ENCODE measurements at regions not wholly inside any gene's neighbourhood (a gene's known extent, or its start where the extent isn't known, plus 50 kb on each side); places are given as distances from the start of the nearest gene placed in this dataset.

DNA sequence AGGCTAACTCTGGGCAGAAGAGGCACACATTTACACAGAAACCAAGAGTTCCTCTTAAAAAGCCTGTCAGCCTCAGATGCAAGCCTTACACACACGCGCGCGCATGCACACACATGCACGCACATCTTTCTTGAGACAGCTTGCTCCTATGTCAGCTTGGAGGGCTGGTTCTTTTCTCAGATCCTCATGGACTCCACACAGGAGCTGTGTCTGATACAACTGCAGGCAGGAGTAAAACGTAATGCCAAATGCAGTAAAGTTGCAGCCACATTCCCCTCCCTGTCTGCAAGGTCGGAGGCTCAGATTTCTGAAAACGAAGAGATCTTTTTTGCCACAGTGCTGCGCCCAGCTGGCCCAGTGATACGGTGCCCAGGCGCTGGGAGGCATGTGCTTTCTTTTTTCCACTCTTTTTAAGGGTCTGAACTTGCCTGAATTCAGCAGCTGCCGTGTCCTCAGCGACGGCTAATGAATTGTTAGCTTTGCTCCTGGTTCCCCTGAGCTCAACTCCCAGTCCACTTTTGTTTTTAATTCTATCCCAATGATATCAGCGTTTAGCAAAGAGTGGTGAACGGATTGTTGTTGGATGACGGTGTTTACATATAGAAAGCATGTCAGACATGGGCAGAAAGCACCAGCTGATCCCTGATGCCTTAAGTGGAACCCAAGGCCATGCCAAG is 72.9 kb upstream of the FOXN3 start:
- Histone ChIP-seq H4K20me1 (ENCODE audit: insufficient read depth, low read length) (no peaks in the 10 kb centered on the region), H2AFZ (ENCODE audit: low read length) (no peak overlapping the region), H3K9me2 (ENCODE audit: low read depth, low read length) (no peaks in the 10 kb centered on the region), H3K79me2 (ENCODE audit: insufficient read depth, low read length) (no peaks in the 10 kb centered on the region), H3K9ac (ENCODE audit: low read length) (no peak overlapping the region), H3K4me2 (ENCODE audit: low read length) (no peak overlapping the region), H3K4me3 (ENCODE audit: low read depth, low read length, poor library complexity, severe bottlenecking) (no peak overlapping the region), H3K9me3 (ENCODE audit: low read length) (no peaks in the 10 kb centered on the region), H3K27me3 (ENCODE audit: insufficient read depth, low read length) (peaks cover 2% of the 10 kb centered on the region; the same call in 1 of the 2 replicates), H3K4me1 (ENCODE audit: insufficient read depth, low read length, severe bottlenecking) (peaks cover 13% of the 10 kb centered on the region), H3K36me3 (ENCODE audit: insufficient read depth, low read length) (no peaks in the 10 kb centered on the region), H3F3A (ENCODE audit: insufficient read depth, low read length) (no peaks in the 10 kb centered on the region), H3K27ac (ENCODE audit: low read depth, low read length, poor library complexity, severe bottlenecking) (no peak overlapping the region)
- TF ChIP-seq, protein P1, sequence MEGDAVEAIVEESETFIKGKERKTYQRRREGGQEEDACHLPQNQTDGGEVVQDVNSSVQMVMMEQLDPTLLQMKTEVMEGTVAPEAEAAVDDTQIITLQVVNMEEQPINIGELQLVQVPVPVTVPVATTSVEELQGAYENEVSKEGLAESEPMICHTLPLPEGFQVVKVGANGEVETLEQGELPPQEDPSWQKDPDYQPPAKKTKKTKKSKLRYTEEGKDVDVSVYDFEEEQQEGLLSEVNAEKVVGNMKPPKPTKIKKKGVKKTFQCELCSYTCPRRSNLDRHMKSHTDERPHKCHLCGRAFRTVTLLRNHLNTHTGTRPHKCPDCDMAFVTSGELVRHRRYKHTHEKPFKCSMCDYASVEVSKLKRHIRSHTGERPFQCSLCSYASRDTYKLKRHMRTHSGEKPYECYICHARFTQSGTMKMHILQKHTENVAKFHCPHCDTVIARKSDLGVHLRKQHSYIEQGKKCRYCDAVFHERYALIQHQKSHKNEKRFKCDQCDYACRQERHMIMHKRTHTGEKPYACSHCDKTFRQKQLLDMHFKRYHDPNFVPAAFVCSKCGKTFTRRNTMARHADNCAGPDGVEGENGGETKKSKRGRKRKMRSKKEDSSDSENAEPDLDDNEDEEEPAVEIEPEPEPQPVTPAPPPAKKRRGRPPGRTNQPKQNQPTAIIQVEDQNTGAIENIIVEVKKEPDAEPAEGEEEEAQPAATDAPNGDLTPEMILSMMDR (IDR thresholded peaks at IDR 0.05; ENCODE audit: low read length) = no peak
- TF ChIP-seq EZH2 (IDR thresholded peaks at IDR 0.05; ENCODE audit: borderline replicate concordance, low read length) = no peak

DNA sequence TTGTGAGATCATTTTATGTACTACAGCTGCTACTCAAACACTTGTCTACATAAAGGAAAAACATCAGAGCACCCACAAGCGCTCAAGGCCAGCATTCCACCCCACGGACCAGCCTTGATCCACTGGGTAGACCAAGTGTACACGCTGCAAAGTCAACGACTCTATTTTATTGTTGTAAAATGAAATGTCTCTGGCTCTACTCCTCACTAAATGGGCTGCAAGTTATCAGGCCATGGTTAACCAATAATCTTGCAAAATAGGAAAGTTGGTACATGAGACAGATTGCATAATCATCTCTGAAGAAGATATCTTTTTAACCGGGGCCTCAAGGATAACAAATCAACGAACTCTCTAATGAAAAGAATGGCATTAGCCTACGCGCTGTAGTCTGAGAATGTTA is 69.9 kb upstream of the FOXN3 start:
- no peaks in the 10 kb centered on the region for H3K4me1 ChIP-seq (ENCODE audit: insufficient read depth, low read length, severe bottlenecking)
- H3K9me3 ChIP-seq (ENCODE audit: low read length) = no peaks in the 10 kb centered on the region
- no peaks in the 10 kb centered on the region for H3K79me2 ChIP-seq (ENCODE audit: insufficient read depth, low read length)
- no peak overlapping the region for H3K4me3 ChIP-seq (ENCODE audit: low read depth, low read length, poor library complexity, severe bottlenecking)
- no peak overlapping the region for H3K27ac ChIP-seq (ENCODE audit: low read depth, low read length, poor library complexity, severe bottlenecking)
- no peak overlapping the region for H2AFZ ChIP-seq (ENCODE audit: low read length)
- H3K4me2 ChIP-seq (ENCODE audit: low read length) = no peak overlapping the region
- no peaks in the 10 kb centered on the region for H3K36me3 ChIP-seq (ENCODE audit: insufficient read depth, low read length)
- no peak overlapping the region for H3K9ac ChIP-seq (ENCODE audit: low read length)
- H3K27me3 ChIP-seq (ENCODE audit: insufficient read depth, low read length) = no peaks in the 10 kb centered on the region
- H3F3A ChIP-seq (ENCODE audit: insufficient read depth, low read length) = no peaks in the 10 kb centered on the region
- no peaks in the 10 kb centered on the region for H3K9me2 ChIP-seq (ENCODE audit: low read depth, low read length)
- TF ChIP-seq EZH2 (IDR thresholded peaks at IDR 0.05; ENCODE audit: borderline replicate concordance, low read length) = no peak
- TF ChIP-seq, protein P1 (IDR thresholded peaks at IDR 0.05; ENCODE audit: low read length) = no peak
- no peaks in the 10 kb centered on the region for H4K20me1 ChIP-seq (ENCODE audit: insufficient read depth, low read length)

DNA sequence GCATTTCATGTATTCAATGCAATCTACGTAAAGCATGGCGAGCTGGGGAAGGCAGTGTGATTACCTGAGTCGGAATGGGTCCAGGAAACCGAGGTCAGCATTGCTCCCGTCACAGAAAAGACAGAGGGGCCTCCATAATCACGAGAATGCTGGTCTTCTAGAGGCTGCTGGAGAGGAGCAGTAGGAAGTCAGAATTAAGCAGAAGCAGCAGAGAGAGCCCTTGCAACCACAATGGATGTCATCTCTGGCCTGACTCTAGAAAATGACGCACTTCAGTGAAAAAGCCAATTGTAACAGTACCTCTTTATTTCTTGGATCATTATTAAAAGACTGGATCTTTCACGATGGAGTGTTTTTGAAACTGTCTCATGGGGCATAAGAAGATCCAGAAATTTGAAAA is 69.5 kb upstream of the FOXN3 start:
- no peaks in the 10 kb centered on the region for H3K4me1 ChIP-seq (ENCODE audit: insufficient read depth, low read length, severe bottlenecking)
- no peak overlapping the region for H3K9ac ChIP-seq (ENCODE audit: low read length)
- H3K79me2 ChIP-seq (ENCODE audit: insufficient read depth, low read length) = no peaks in the 10 kb centered on the region
- no peaks in the 10 kb centered on the region for H3K9me2 ChIP-seq (ENCODE audit: low read depth, low read length)
- H4K20me1 ChIP-seq (ENCODE audit: insufficient read depth, low read length) = no peaks in the 10 kb centered on the region
- H2AFZ ChIP-seq (ENCODE audit: low read length) = no peak overlapping the region
- no peak overlapping the region for H3K4me3 ChIP-seq (ENCODE audit: low read depth, low read length, poor library complexity, severe bottlenecking)
- no peaks in the 10 kb centered on the region for H3K27me3 ChIP-seq (ENCODE audit: insufficient read depth, low read length)
- no peak overlapping the region for H3K27ac ChIP-seq (ENCODE audit: low read depth, low read length, poor library complexity, severe bottlenecking)
- no peaks in the 10 kb centered on the region for H3K36me3 ChIP-seq (ENCODE audit: insufficient read depth, low read length)
- no peak overlapping the region for H3K4me2 ChIP-seq (ENCODE audit: low read length)
- no peaks in the 10 kb centered on the region for H3K9me3 ChIP-seq (ENCODE audit: low read length)
- H3F3A ChIP-seq (ENCODE audit: insufficient read depth, low read length) = no peaks in the 10 kb centered on the region
- TF ChIP-seq, protein P1 (IDR thresholded peaks at IDR 0.05; ENCODE audit: low read length) = no peak
- TF ChIP-seq EZH2 (IDR thresholded peaks at IDR 0.05; ENCODE audit: borderline replicate concordance, low read length) = no peak

Data from OCI-LY1 (cell line).